IMR-90 (cell line): ENCODE measurements at regions not wholly inside any gene's neighbourhood (a gene's known extent, or its start where the extent isn't known, plus 50 kb on each side); places are given as distances from the start of the nearest gene placed in this dataset.

Experiments used
- ATAC-seq: fragments of 200-7000 bp; cut with Tn5 transposase; 2 replicates; pipeline ENCODE4 v1.9.1; 2020; ENCODE audit warnings: low read depth, mild to moderate bottlenecking, moderate library complexity
- BruUV-seq: library from RNA; stranded (reverse); fragments of 400-500 nt; replicated peaks from 2 replicates; lab custom pipeline; 2021; lab: Mats Ljungman, UMichigan
- CTCF ChIA-PET: fragments of 300-600 bp; formaldehyde crosslinking; extraction: SDS; loops from one replicate; lab custom pipeline; 2021; ENCODE audit warnings: antibody characterized with exemption; lab: Yijun Ruan, JAX
- POLR2A ChIA-PET: fragments of 300-600 bp; sonication (Branson Sonifier 250); formaldehyde crosslinking; loops from one replicate; lab custom pipeline; 2022; ENCODE audit warnings: antibody characterized with exemption; ENCODE audit not compliant: unreplicated experiment; lab: Charles Lee
- DNase-seq: peaks from one replicate; pipeline ENCODE4 v3.0.0; 2013
- H2AFZ ChIP-seq: replicated peaks from 2 replicates; pipeline ENCODE3; 2013; ENCODE audit warnings: low read length, mild to moderate bottlenecking; ENCODE audit not compliant: poor library complexity
- H2AK5ac ChIP-seq: 2 replicates; pipeline ENCODE4 v1.6.1; 2013; ENCODE audit warnings: low read depth, low read length, inconsistent platforms
- H2AK9ac ChIP-seq: replicated peaks from 2 replicates; pipeline ENCODE3; 2013; ENCODE audit warnings: mild to moderate bottlenecking, low read depth, low read length, moderate library complexity; ENCODE audit not compliant: poor library complexity
- H2BK120ac ChIP-seq: 2 replicates; pipeline ENCODE4 v1.6.1; 2013; ENCODE audit warnings: low read depth, low read length, inconsistent platforms
- H2BK15ac ChIP-seq: 3 replicates; pipeline ENCODE4 v1.6.1; 2013; ENCODE audit warnings: low read depth, low read length, inconsistent platforms
- H2BK20ac ChIP-seq: 2 replicates; pipeline ENCODE4 v1.6.1; 2013; ENCODE audit warnings: low read depth, mild to moderate bottlenecking, inconsistent platforms, low read length, moderate library complexity
- H2BK5ac ChIP-seq: 2 replicates; pipeline ENCODE4 v1.6.1; 2013; ENCODE audit warnings: mild to moderate bottlenecking, low read depth, low read length, inconsistent platforms; ENCODE audit not compliant: poor library complexity, severe bottlenecking
- H3K14ac ChIP-seq: replicated peaks from 2 replicates; pipeline ENCODE4 v1.6.1; 2013; ENCODE audit warnings: low read depth, low read length, inconsistent platforms
- H3K18ac ChIP-seq: 2 replicates; pipeline ENCODE4 v1.6.1; 2013; ENCODE audit warnings: low read depth, low read length, control low read depth
- H3K23ac ChIP-seq: 2 replicates; pipeline ENCODE4 v1.6.1; 2013; ENCODE audit warnings: low read depth, low read length, inconsistent platforms
- H3K27ac ChIP-seq: 2 replicates; pipeline ENCODE4 v1.5.1; 2013; ENCODE audit warnings: mild to moderate bottlenecking, control low read depth, low read length; ENCODE audit not compliant: insufficient read depth
- H3K27me3 ChIP-seq: 2 replicates; pipeline ENCODE4 v1.6.1; 2013; ENCODE audit warnings: low read length; ENCODE audit not compliant: control insufficient read depth, insufficient read depth
- H3K36me3 ChIP-seq: 2 replicates; pipeline ENCODE4 v1.6.1; 2013; ENCODE audit warnings: low read length, mixed read lengths; ENCODE audit not compliant: control insufficient read depth, insufficient read depth
- H3K4ac ChIP-seq: 2 replicates; pipeline ENCODE4 v1.6.1; 2013; ENCODE audit warnings: low read depth, low read length, inconsistent platforms
- H3K4me1 ChIP-seq: 2 replicates; pipeline ENCODE4 v1.6.1; 2013; ENCODE audit warnings: low read length, mixed read lengths; ENCODE audit not compliant: control insufficient read depth, insufficient read depth
- H3K4me2 ChIP-seq: 2 replicates; pipeline ENCODE4 v1.6.1; 2013; ENCODE audit warnings: low read depth, mild to moderate bottlenecking, control low read depth, low read length, moderate library complexity
- H3K4me3 ChIP-seq: 2 replicates; pipeline ENCODE4 v1.5.1; 2013; ENCODE audit warnings: low read depth, mild to moderate bottlenecking, control low read depth, low read length, moderate library complexity; ENCODE audit not compliant: insufficient read depth
- H3K56ac ChIP-seq: 2 replicates; pipeline ENCODE4 v1.6.1; 2013; ENCODE audit warnings: low read length, inconsistent platforms; ENCODE audit not compliant: insufficient read depth; ENCODE audit errors: extremely low read depth
- H3K79me1 ChIP-seq, 2 experiments: 2 replicates each; pipeline ENCODE4 v1.6.1; 2013; ENCODE audit warnings: low read length in 2 of 2, inconsistent platforms in 1 of 2, low read depth in 1 of 2
- H3K9ac ChIP-seq: 2 replicates; pipeline ENCODE4 v1.6.1; 2013; ENCODE audit warnings: low read depth, low read length, control low read depth
- H3K9me1 ChIP-seq: 2 replicates; pipeline ENCODE4 v1.6.1; 2013; ENCODE audit warnings: low read length, inconsistent platforms; ENCODE audit not compliant: insufficient read depth
- H3K9me3 ChIP-seq: 2 replicates; pipeline ENCODE4 v1.6.1; 2013; ENCODE audit warnings: low read length; ENCODE audit not compliant: control insufficient read depth, insufficient read depth
- H4K20me1 ChIP-seq: 2 replicates; pipeline ENCODE4 v1.6.1; 2013; ENCODE audit warnings: low read length, inconsistent platforms; ENCODE audit not compliant: insufficient read depth
- H4K5ac ChIP-seq: 2 replicates; pipeline ENCODE4 v1.6.1; 2013; ENCODE audit warnings: mild to moderate bottlenecking, low read depth, low read length, control low read depth
- H4K8ac ChIP-seq, 2 experiments: 2 replicates each; pipeline ENCODE4 v1.6.1; 2013; ENCODE audit warnings: low read depth in 2 of 2, low read length in 2 of 2, control low read depth in 1 of 2, inconsistent platforms in 1 of 2
- H4K91ac ChIP-seq: 2 replicates; pipeline ENCODE4 v1.6.1; 2013; ENCODE audit warnings: low read depth, low read length, inconsistent platforms; ENCODE audit not compliant: insufficient read depth
- FOS ChIP-seq: fragments of 150-350 bp; IDR thresholded peaks from 2 replicates; pipeline ENCODE4 v1.6.1; 2016; ENCODE audit warnings: low read depth, low read length
- MAFK ChIP-seq: IDR thresholded peaks from 2 replicates; pipeline ENCODE4 v1.6.1; 2012; ENCODE audit warnings: low read depth, low read length, improper control_type of control experiment
- MAZ ChIP-seq: IDR thresholded peaks from 2 replicates; pipeline ENCODE4 v1.6.1; 2012; ENCODE audit warnings: low read depth, mild to moderate bottlenecking, low read length, improper control_type of control experiment, moderate library complexity, borderline replicate concordance
- RAD21 ChIP-seq: IDR thresholded peaks from 2 replicates; pipeline ENCODE4 v1.6.1; 2012; ENCODE audit warnings: low read length, improper control_type of control experiment
- WGBS, 2 experiments: methylation state at CpG; one replicate each; pipeline versions ENCODE4 v1.1.5 to v1.1.7; 2013; ENCODE audit warnings: missing lambda C conversion rate in 2 of 2; ENCODE audit not compliant: insufficient read length in 1 of 2; ENCODE audit errors: extremely low coverage in 2 of 2; 5-methylcytosine and 5-hydroxymethylcytosine counted together
- dilution Hi-C: fragments of 300-500 bp; cut with HindIII; formaldehyde crosslinking; loops from one replicate; pipeline ENCODE4 v1.14.3; 2018; ENCODE audit warnings: low sequenced_read_pairs; ENCODE audit not compliant: unreplicated experiment
- in situ Hi-C: fragments of 300-500 bp; cut with MboI; formaldehyde crosslinking; loops from 3 replicates; pipeline ENCODE4 v1.14.3; 2019; ENCODE audit warnings: low sequenced_read_pairs, inconsistent platforms, mixed read lengths
- intact Hi-C: fragments of 100-400 bp; cut with micrococcal nuclease; formaldehyde crosslinking; loops from 2 replicates; pipeline ENCODE4 v1.10.0; 2022

DNA sequence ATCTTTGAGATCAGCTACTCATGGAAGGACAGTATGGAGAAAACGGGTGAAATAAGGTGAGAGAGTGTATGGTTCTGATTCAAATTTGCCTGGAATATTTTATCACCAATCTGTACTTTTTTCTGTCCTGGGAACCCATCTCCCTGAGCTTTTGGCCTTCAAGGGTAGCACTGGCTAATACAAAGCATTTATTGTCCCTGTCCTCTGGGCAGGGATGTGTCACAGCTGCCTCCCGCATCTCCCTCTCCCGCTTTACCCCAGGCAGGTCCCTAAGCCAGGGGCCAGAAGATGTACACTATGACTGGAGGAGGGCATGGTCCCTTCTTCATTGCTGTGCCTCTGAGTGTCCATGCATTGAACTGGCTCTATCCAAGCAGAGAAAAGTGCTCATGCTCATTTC is 201.7 kb upstream of the CHRNA7 start:
- DNase-seq (no peak), ATAC-seq (no peak)
- Histone ChIP-seq H3K4ac (no peak overlapping the region), H4K91ac (no peak overlapping the region), H3K4me1 (no peaks in the 10 kb centered on the region), H3K4me2 (no peak overlapping the region), H3K27ac (no peak overlapping the region), H3K23ac (no peak overlapping the region), H4K8ac (no peak overlapping the region), H3K36me3 (no peaks in the 10 kb centered on the region), H3K9me3 (no peaks in the 10 kb centered on the region), H3K79me1 (no peaks in the 10 kb centered on the region), H2BK120ac (no peak overlapping the region), H3K14ac (no peak overlapping the region), H2AFZ (no peak overlapping the region), H3K9me1 (no peaks in the 10 kb centered on the region), H4K5ac (no peak overlapping the region), H4K20me1 (no peaks in the 10 kb centered on the region), H2BK5ac (no peak overlapping the region), H2AK9ac (no peak overlapping the region), H2AK5ac (no peak overlapping the region), H2BK20ac (no peak overlapping the region), H3K18ac (no peak overlapping the region), H3K4me3 (no peak overlapping the region), H3K27me3 (no peaks in the 10 kb centered on the region), H3K9ac (no peak overlapping the region), H3K56ac (no peak overlapping the region), H2BK15ac (no peak overlapping the region)
- no TSS peak for BruUV-seq
- WGBS, 2 experiments: 83% methylated on average over 1 of the region's 3 CpGs; no CpG with 5 or more reads in 1 of the 2 experiments
- intact Hi-C loops: no loop called here
- in situ Hi-C loops: no loop called here
- dilution Hi-C loops: no loop called here
- ChIA-PET CTCF (no interaction called here), POLR2A (no interaction called here)
- TF ChIP-seq FOS: no peak
- TF ChIP-seq MAFK: no peak
- TF ChIP-seq MAZ: no peak
- no peak for TF ChIP-seq RAD21
